Right lobe of liver (tissue), 4 donors: ENCODE measurements at regions not wholly inside any gene's neighbourhood (a gene's known extent, or its start where the extent isn't known, plus 50 kb on each side); places are given as distances from the start of the nearest gene placed in this dataset.

Experiments
- POLR2A ChIP-seq: fragments of 450-650 bp; IDR thresholded peaks from one replicate; pipeline ENCODE4 v1.6.1; 2017; ENCODE audit warnings: antibody characterized with exemption, mild to moderate bottlenecking
- TF ChIP-seq, protein P1 (sequence below), 4 donors: fragments of 200-600 bp in 3 of 4; fragments of 450-650 bp in 1 of 4; IDR thresholded peaks; one replicate each; pipeline versions ENCODE4 v1.5.1 to v1.8.0; 2016 to 2022; ENCODE audit warnings: antibody characterized with exemption in 4 of 4, mild to moderate bottlenecking in 2 of 4
- donor health status: DM: no; HTN: no; CAD: no.
- donor health status: DM: no; HTN: no; CAD: no.
- donor health status: DM: no; HTN: yes; CAD: no.

DNA sequence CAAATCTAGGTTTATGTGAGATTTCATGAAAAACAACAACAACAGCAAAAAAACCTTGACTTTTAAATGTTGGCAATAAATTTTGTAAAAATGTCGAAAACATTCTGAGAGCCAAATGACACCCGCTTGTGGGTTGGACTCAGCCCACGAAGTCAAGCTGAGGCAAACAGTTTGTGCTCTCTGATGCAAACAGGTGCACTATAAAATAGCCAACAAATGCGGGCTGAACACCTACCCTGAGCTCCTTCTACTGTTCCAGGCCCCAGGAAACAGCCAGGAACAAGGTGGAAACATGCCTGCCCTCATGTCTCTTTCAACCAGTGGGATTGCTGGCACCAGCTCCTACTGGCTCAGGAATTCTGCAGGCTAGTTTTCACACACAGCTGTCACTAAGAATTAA lies 105.0 kb upstream of the ZNF716 start:
- no peak for TF ChIP-seq POLR2A
- TF ChIP-seq, protein P1, sequence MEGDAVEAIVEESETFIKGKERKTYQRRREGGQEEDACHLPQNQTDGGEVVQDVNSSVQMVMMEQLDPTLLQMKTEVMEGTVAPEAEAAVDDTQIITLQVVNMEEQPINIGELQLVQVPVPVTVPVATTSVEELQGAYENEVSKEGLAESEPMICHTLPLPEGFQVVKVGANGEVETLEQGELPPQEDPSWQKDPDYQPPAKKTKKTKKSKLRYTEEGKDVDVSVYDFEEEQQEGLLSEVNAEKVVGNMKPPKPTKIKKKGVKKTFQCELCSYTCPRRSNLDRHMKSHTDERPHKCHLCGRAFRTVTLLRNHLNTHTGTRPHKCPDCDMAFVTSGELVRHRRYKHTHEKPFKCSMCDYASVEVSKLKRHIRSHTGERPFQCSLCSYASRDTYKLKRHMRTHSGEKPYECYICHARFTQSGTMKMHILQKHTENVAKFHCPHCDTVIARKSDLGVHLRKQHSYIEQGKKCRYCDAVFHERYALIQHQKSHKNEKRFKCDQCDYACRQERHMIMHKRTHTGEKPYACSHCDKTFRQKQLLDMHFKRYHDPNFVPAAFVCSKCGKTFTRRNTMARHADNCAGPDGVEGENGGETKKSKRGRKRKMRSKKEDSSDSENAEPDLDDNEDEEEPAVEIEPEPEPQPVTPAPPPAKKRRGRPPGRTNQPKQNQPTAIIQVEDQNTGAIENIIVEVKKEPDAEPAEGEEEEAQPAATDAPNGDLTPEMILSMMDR (IDR thresholded peaks at IDR 0.05) = no peak
